IPS DF 4.7 (cell line): ENCODE measurements at regions not wholly inside any gene's neighbourhood (a gene's known extent, or its start where the extent isn't known, plus 50 kb on each side); places are given as distances from the start of the nearest gene placed in this dataset.

ENCODE experiments used
- DNase-seq: peaks from one replicate; pipeline ENCODE4 v3.0.0-alpha.2; 2013; ENCODE audit warnings: low spot score; ENCODE audit errors: extremely low read depth

GRCh38 chr15:94057305-94057704 is 174.1 kb upstream of the MCTP2 start:
- no peak for DNase-seq

GRCh38 chr15:94056314-94056713 is 175.0 kb upstream of the MCTP2 start:
- DNase-seq, result no peak

- no peak for DNase-seq
These were observed 177.7 kb upstream of the MCTP2 start for GRCh38 chr15:94053626-94054025.

- no peak for DNase-seq
These were observed 178.7 kb upstream of the MCTP2 start for GRCh38 chr15:94052711-94053110.

- DNase-seq, result no peak
These were observed 183.8 kb upstream of the MCTP2 start for GRCh38 chr15:94047566-94047965.

- DNase-seq, result no peak
These were observed 189.0 kb upstream of the MCTP2 start for GRCh38 chr15:94042180-94042928.

GRCh38 chr15:94041746-94042145 is 189.6 kb upstream of the MCTP2 start:
- no peak for DNase-seq

GRCh38 chr15:94040541-94041248 is 190.7 kb upstream of the MCTP2 start:
- no peak for DNase-seq

- DNase-seq, result no peak
These were observed 195.2 kb upstream of the MCTP2 start for GRCh38 chr15:94036156-94036555.

- no peak for DNase-seq
These were observed 197.7 kb upstream of the MCTP2 start for GRCh38 chr15:94033683-94034020.

GRCh38 chr15:94033014-94033682 is 198.2 kb upstream of the MCTP2 start:
- no peak for DNase-seq

GRCh38 chr15:94032571-94032970 is 198.8 kb upstream of the MCTP2 start:
- no peak for DNase-seq

- no peak for DNase-seq
These were observed 200.3 kb upstream of the MCTP2 start for GRCh38 chr15:94031072-94031471.

GRCh38 chr15:94029495-94029894 is 201.9 kb upstream of the MCTP2 start:
- DNase-seq, result no peak

GRCh38 chr15:94028809-94029208 is 202.6 kb upstream of the MCTP2 start:
- DNase-seq, result no peak

- no peak for DNase-seq
These were observed 203.2 kb upstream of the MCTP2 start for GRCh38 chr15:94028121-94028520.

GRCh38 chr15:94027581-94027980 is 203.8 kb upstream of the MCTP2 start:
- no peak for DNase-seq

- no peak for DNase-seq
These were observed 204.7 kb upstream of the MCTP2 start for GRCh38 chr15:94026458-94027304.

GRCh38 chr15:94023531-94023930 is 207.8 kb upstream of the MCTP2 start:
- no peak for DNase-seq

- DNase-seq, result no peak
These were observed 209.6 kb upstream of the MCTP2 start for GRCh38 chr15:94021621-94022320.

GRCh38 chr15:94019062-94019461 is 212.3 kb upstream of the MCTP2 start:
- no peak for DNase-seq
